GM19099 (cell line): ENCODE measurements at regions not wholly inside any gene's neighbourhood (a gene's known extent, or its start where the extent isn't known, plus 50 kb on each side); places are given as distances from the start of the nearest gene placed in this dataset.

Source experiments
- POLR2A ChIP-seq: IDR thresholded peaks from 3 replicates; pipeline ENCODE4 v1.6.1; 2011; ENCODE audit warnings: low read depth; ENCODE audit not compliant: insufficient read length; ENCODE audit errors: extremely low read depth

DNA sequence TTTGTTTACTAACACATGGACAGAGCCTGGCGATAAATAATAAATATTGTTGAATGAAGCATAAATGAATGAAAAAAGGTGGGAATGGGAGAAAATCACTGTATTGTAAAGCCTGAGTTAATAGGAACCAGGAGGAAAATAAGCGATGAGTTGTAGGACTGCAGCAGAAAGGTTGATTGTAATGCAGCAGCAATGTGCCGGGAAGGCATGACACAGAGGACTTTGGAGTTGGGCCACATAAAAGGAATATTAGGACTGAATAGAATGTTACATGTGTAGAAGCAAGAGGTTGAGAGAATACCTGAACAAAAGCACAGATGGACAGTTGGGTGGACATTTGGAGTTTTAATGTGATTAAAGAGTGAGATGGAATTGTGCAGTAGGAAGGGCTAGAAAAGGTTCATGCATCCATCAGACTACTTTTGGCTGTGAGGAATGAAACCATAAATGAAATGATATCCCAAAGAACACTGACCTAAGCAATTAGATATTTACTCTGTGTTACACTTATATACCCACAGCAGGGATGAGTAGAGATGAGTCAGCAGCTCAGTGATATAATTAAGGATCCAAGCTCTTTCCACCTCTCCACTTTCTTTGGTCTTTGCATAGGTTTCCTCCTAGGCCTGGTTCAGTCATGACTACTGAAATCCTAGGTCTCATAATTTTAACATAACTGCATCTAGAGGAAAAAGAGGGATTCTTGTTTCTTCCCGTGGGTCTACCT lies 55.4 kb downstream of the CCER1 start:
- TF ChIP-seq POLR2A = no peak

- no peak for TF ChIP-seq POLR2A
Observed at GRCh38 chr12:90897986-90898385, 57.0 kb downstream of the CCER1 start.

DNA sequence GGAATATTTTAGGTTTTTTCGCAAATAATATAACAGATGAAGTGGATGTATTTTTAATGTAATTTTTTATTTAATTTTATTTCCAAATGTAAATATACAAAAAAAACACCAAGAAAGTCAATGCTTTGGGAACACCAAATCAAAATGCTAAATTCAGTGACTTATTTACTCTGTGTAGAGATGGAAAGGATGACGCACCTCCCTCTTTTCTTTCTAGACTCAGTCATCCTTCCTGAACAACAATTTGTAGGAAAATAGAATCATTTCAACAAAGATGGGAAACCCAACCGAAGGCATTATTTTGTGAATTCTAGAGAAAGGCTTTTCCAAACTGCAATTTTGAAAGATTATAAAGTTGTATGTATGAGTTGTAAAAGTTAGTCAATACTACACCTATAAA lies 57.7 kb downstream of the CCER1 start:
- TF ChIP-seq POLR2A = no peak

DNA sequence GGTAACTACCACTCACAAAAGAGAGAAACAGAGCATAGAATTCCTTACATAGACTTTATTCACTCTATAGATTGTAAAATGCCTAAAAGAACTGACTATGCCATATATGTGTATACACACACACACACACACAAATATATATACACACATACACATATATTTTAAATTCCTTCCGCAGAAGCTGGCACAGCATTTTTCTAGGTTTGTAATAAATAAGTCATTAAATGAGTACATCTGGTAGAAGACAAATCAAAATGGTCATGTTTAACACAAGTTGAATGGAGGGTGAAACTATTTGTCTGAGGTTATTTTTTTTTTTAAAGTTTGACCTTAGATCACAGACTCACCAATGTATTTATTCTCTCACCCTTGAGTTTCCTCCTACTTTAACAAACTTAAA lies 58.2 kb downstream of the CCER1 start:
- TF ChIP-seq POLR2A = no peak

DNA sequence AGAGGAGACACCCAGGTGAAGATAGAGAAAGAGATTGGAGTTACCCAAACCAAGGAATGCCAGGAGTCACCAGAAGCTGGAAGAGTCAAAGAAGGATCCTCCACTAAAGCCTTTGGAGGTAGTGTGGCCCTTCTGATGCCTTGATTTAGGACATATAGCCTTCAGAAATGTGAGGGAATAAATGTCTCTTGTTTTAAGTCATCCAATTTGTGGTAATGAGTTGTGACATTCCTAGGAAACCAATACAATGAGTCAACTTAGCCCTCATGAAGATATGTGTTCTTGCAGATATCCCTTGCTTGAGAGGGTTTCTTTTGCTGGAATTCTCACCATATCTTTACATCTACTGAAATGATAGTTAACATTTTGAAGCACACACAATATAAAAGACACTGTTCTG lies 58.8 kb downstream of the CCER1 start:
- no peak for TF ChIP-seq POLR2A

GRCh38 chr12:90888316-90888715 lies 66.7 kb downstream of the CCER1 start:
- TF ChIP-seq POLR2A = no peak

GRCh38 chr12:90883456-90883855 lies 71.5 kb downstream of the CCER1 start:
- TF ChIP-seq POLR2A = no peak

DNA sequence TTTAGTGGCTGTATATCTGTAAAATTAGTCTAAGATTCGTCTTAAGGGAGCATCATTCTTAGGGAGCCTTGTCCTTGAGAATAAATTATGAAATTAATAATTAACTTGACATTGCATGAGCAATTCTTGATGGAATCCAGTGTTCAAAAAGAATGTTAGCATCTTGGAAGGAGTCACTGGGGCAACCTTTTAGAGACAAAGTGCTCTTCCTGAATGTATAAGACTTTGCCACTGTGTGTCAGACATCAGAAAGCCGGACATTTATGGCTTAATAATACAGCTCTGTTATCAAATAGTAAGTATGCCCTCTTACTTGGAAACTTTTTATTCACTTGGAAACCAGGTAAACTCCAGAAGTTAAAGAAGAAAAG lies 83.3 kb downstream of the CCER1 start:
- no peak for TF ChIP-seq POLR2A

DNA sequence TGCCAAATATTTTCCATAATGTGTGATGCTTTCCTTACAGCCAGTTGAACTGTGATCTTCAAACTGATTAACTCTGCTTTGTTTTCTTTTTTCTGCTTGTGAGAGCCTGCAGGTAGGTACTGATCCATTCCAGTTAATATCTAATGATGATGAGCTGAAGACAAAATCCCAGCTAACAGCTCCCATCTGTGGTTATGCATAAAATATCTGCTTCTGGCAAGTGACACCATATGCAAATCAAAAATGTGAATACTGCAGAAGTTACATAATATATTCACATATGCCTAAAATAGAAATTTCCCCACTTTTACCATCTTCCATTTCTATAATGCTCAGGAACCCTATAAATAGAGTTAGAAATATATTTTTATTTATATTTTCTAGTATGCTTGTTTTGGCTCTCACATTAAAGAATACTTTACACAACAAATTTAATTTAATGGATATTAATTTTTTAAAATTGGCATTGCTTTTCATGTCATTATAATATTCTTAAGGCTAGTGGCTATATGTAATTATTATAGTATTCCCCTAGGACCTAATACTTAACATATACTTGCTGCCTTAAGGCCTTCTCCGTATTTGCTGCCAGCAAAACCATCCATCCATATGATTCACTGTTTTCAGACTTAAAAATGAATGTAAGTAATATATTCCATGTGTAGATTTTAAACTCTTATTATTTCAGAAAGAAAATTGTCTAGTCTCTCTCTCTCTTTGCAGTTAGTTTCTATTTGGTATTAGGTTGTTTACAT lies 83.8 kb downstream of the CCER1 start:
- no peak for TF ChIP-seq POLR2A

GRCh38 chr12:90868626-90869025 lies 86.3 kb downstream of the CCER1 start:
- TF ChIP-seq POLR2A = no peak

DNA sequence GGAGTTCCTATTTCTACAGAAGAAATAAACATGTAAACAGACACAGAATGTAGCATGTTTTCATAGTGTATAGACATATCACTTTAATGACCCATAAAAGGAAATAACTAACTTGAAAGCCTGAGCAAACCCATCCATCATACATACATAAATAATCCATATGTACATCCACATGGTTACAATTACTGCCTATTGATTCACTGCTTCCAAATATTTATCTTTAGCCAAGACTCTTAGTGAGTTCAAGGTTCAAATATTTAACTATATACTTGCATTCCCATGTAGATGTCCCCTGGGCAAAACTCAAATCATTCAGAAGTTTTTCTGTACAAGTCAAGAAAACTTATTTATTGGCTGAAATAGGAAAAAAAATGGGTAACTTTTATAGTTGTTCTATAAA lies 95.4 kb downstream of the CCER1 start:
- TF ChIP-seq POLR2A = no peak

DNA sequence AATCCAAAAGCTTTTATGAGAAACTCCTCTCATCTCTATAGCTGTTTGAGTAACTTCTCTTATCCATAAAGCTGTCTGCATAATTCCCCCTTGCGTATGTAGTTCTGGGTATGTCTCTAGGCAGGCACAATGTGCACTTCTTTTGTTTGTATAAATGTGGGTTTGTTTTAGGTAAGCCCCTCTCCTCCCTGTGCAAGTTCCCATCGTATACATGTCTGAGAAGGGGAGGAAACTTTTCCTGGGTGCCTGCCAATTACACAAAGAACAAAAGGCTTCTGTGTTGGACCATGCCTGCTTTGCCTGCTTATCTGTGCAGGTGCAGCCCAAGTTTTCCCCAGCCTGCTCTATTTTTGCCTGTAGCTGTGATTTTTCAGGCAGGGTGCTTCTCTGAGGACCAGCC lies 96.7 kb downstream of the CCER1 start:
- TF ChIP-seq POLR2A = no peak

GRCh38 chr12:90855534-90855933 lies 99.4 kb downstream of the CCER1 start:
- no peak for TF ChIP-seq POLR2A

- TF ChIP-seq POLR2A = no peak
Observed at GRCh38 chr12:90854136-90854689, 100.8 kb downstream of the CCER1 start.

DNA sequence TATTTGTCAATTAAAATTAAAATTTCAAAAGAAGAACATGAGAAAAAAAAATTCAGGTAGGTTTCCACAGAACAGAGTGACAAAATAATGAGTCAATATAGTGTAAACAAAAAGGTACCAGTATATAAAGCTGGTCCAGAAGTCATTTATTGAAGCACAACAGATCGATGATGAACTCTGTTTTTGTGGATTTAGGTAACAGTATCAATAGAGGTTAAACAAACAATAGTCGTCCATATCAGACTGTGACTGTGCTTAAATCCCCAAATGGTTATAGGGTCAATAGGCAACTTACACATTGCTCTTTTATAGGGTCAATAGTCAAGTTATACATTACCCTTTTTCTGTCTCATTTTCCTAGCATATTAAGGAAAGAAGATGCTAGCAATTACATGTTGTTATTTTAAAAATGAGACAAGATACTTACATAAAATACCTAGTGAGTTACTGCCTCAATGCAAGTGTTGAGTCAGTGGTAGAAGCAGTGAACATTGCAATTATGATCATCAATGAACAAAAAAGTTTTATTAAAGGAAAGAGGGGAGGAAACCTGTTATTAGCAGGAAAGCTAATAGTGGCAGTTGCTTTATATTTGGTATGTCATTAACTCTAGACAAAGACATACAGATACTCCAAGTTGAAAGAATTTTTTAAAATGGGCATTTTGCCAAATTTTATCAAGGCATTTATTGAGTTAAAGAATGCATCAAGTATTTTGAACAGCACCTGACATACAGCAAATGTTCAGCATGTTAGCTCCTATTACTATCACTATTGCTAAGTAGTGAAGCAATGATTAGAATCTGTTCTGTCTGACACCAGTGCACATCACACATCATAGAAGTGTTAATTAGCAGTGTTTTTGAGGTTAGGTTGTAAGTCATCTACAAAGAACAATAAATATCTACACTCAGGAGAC lies 102.9 kb downstream of the CCER1 start:
- TF ChIP-seq POLR2A = no peak

GRCh38 chr12:90842477-90842876 lies 112.5 kb downstream of the CCER1 start:
- no peak for TF ChIP-seq POLR2A

- TF ChIP-seq POLR2A = no peak
Observed at GRCh38 chr12:90841336-90841735, 113.6 kb downstream of the CCER1 start.
